Osteoblast (primary cell): ENCODE measurements at regions not wholly inside any gene's neighbourhood (a gene's known extent, or its start where the extent isn't known, plus 50 kb on each side); places are given as distances from the start of the nearest gene placed in this dataset.

ENCODE experiments used
- DNase-seq: peaks from one replicate; pipeline ENCODE4 v3.0.0; 2011; ENCODE audit warnings: low spot score, mixed read lengths; ENCODE audit not compliant: insufficient read length; ENCODE audit errors: missing footprints
- H2AFZ ChIP-seq: 2 replicates; pipeline ENCODE4 v1.6.0; 2011; ENCODE audit warnings: mild to moderate bottlenecking, low read length
- H3K27ac ChIP-seq: 2 replicates; pipeline ENCODE4 v1.5.1; 2011; ENCODE audit warnings: mild to moderate bottlenecking, low read depth, low read length, moderate library complexity
- H3K27me3 ChIP-seq: 2 replicates; pipeline ENCODE4 v1.6.0; 2012; ENCODE audit warnings: mild to moderate bottlenecking, control low read depth, inconsistent platforms, low read length, moderate library complexity; ENCODE audit not compliant: insufficient read depth
- H3K36me3 ChIP-seq: 2 replicates; pipeline ENCODE4 v1.5.1; 2011; ENCODE audit warnings: mild to moderate bottlenecking, low read length, control low read depth, moderate library complexity; ENCODE audit not compliant: insufficient read depth
- H3K4me1 ChIP-seq: 2 replicates; pipeline ENCODE4 v1.5.1; 2011; ENCODE audit warnings: mild to moderate bottlenecking, low read length, control low read depth, moderate library complexity; ENCODE audit not compliant: insufficient read depth
- H3K4me2 ChIP-seq: 2 replicates; pipeline ENCODE4 v1.6.0; 2011; ENCODE audit warnings: mild to moderate bottlenecking, low read length; ENCODE audit not compliant: insufficient read depth
- H3K4me3 ChIP-seq: fragments of 200-600 bp; sonication (generic); 3 replicates; pipeline ENCODE4 v1.5.1; 2012; ENCODE audit warnings: mild to moderate bottlenecking, low read length, inconsistent platforms; ENCODE audit not compliant: insufficient read depth
- H3K79me2 ChIP-seq: 2 replicates; pipeline ENCODE4 v1.6.0; 2012; ENCODE audit warnings: mild to moderate bottlenecking, low read length, control low read depth, inconsistent platforms; ENCODE audit not compliant: insufficient read depth
- H3K9me3 ChIP-seq: 2 replicates; pipeline ENCODE4 v1.5.1; 2011; ENCODE audit warnings: low read depth, low read length, control low read depth
- H4K20me1 ChIP-seq: 2 replicates; pipeline ENCODE4 v1.6.0; 2012; ENCODE audit warnings: mild to moderate bottlenecking, low read length, control low read depth; ENCODE audit not compliant: insufficient read depth
- TF ChIP-seq, protein P1 (sequence below): IDR thresholded peaks from 2 replicates; pipeline ENCODE4 v1.5.1; 2011; ENCODE audit warnings: mild to moderate bottlenecking, low read depth, low read length, moderate library complexity; ENCODE audit errors: extremely low read depth

DNA sequence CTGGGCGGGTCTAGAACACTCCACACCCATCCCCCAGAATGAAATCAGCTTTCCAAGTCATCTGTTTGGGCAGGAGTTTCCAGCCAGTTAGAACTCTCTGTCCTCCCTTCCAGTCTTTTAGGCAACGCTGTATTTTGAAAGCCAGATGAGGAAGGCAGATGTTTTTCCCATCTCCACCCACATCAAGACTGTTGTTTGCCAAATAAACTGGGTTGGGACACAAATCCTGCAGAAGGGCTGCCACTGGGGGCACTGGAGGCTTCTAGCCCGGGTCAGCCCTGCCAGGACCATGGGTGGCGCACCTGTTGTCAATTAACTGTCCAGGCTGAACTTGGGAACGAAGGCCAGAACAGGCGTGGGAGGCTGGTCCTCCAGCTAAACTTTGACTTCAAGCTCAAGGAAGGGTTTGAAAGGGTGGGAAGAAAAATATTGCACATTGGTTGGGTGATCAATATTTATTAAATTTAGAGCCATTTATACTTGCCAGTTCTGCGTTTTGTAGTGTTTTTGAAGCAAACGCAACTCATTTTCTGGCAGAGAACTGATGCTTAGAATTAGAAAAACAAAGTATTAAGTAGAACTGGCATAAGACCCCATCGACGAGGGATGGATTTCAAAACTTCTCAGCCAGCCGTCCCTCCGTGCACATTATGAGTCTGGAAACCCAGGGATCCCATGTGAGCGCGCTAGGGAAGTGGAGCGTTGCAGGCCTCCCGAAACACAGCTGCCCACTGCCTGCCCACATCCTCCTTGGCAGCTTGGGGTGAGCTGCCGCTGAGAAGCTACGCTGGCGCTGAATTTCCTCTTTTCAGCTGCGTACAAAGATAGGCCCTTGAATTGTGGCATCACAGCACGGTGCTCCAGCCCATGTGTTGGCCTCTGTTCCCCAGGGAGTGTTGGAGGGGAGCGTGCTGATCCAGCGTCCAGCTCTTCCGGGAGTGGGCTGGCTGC lies 297.4 kb downstream of the QKI start:
- no peak overlapping the region for H3K4me2 ChIP-seq
- no peaks in the 10 kb centered on the region for H3K79me2 ChIP-seq
- no peaks in the 10 kb centered on the region for H3K36me3 ChIP-seq
- no peaks in the 10 kb centered on the region for H4K20me1 ChIP-seq
- DNase-seq = no peak
- TF ChIP-seq, protein P1, sequence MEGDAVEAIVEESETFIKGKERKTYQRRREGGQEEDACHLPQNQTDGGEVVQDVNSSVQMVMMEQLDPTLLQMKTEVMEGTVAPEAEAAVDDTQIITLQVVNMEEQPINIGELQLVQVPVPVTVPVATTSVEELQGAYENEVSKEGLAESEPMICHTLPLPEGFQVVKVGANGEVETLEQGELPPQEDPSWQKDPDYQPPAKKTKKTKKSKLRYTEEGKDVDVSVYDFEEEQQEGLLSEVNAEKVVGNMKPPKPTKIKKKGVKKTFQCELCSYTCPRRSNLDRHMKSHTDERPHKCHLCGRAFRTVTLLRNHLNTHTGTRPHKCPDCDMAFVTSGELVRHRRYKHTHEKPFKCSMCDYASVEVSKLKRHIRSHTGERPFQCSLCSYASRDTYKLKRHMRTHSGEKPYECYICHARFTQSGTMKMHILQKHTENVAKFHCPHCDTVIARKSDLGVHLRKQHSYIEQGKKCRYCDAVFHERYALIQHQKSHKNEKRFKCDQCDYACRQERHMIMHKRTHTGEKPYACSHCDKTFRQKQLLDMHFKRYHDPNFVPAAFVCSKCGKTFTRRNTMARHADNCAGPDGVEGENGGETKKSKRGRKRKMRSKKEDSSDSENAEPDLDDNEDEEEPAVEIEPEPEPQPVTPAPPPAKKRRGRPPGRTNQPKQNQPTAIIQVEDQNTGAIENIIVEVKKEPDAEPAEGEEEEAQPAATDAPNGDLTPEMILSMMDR = no peak
- no peaks in the 10 kb centered on the region for H3K27me3 ChIP-seq
- H3K27ac ChIP-seq = no peak overlapping the region
- no peak overlapping the region for H3K4me3 ChIP-seq
- no peak overlapping the region for H2AFZ ChIP-seq
- no peaks in the 10 kb centered on the region for H3K4me1 ChIP-seq
- no peaks in the 10 kb centered on the region for H3K9me3 ChIP-seq

DNA sequence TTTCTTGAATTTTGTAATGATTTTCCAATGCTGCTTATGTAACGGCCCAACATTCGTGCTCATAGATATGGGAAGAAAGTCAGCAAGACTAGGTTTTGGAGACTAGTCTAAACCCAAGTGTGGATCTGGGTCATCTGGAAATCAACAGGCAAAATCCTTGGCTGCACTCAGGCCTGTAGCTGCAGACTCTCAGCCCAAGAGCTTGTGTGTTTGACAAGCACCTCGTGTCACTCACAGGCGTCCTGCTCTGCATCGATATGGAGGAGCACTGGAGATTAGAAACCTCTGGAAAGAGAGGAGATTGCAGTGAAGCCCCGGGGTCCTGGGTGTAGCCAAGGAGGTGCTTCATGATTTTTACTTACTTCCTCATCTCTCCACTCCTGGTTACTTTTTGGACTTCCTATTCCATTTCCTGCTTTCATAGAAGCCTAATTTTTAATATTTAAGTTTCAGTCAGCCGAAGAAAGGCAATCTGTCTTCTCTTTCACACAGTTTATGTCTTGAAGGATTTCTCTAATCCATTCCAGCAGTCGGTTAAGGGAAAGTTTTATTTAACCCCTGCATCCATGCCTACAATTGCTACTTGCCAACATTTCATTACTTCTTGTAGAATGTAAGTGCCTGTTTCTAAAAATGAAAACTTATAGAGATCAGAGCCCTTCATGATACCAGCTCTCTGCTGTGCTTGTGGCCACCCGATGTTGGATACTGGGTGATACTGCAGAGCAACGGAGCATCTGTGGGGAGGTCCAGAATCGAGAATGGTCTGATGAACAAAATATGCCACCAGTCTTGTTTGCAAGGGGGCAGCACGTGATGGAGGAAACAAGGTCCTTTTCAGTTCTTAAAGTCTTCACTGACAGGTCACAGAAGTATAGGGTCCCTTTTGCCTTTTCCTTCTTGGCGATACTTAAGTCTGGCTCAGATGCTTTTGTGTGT lies 296.3 kb downstream of the QKI start:
- Histone ChIP-seq H4K20me1 (no peaks in the 10 kb centered on the region), H3K36me3 (no peaks in the 10 kb centered on the region), H3K4me3 (no peak overlapping the region), H2AFZ (no peak overlapping the region), H3K4me1 (no peaks in the 10 kb centered on the region), H3K27me3 (no peaks in the 10 kb centered on the region), H3K4me2 (no peak overlapping the region), H3K9me3 (no peaks in the 10 kb centered on the region), H3K27ac (no peak overlapping the region), H3K79me2 (no peaks in the 10 kb centered on the region)
- DNase-seq = no peak
- TF ChIP-seq, protein P1 = no peak

DNA sequence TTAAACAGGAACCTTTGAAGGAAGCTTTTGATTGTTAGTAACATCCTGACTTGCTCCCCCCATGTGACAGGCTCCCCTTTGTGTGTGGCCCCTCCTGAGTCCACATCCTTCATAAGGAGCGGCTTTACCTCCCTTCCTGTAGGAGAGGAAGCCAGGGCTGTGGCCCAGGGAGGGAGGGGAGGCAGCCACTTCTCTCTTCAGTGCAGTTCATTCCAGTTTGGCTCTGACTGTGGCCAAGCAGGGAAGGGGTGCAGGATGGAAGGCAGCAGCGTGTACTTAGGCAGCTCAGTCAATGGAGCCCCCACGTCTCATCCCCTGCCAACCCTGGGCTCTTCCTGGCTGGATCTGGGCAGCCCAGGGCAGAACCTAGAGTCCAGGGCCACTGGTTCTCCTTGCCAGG lies 295.2 kb downstream of the QKI start:
- H3K27ac ChIP-seq = no peak overlapping the region
- no peaks in the 10 kb centered on the region for H3K4me1 ChIP-seq
- no peaks in the 10 kb centered on the region for H3K27me3 ChIP-seq
- no peak overlapping the region for H3K4me2 ChIP-seq
- no peaks in the 10 kb centered on the region for H4K20me1 ChIP-seq
- no peak for DNase-seq
- no peaks in the 10 kb centered on the region for H3K9me3 ChIP-seq
- no peak overlapping the region for H3K4me3 ChIP-seq
- no peaks in the 10 kb centered on the region for H3K79me2 ChIP-seq
- no peak overlapping the region for H2AFZ ChIP-seq
- TF ChIP-seq, protein P1 = no peak
- H3K36me3 ChIP-seq = no peaks in the 10 kb centered on the region
